SK-N-MC (cell line): ENCODE measurements at regions not wholly inside any gene's neighbourhood (a gene's known extent, or its start where the extent isn't known, plus 50 kb on each side); places are given as distances from the start of the nearest gene placed in this dataset.

ENCODE experiments used
- EZH2 ChIP-seq: fragments of 200-600 bp; sonication (generic); IDR thresholded peaks from one replicate; pipeline ENCODE4 v1.6.1; 2017; ENCODE audit warnings: antibody characterized with exemption
- FOXP2 ChIP-seq: optimal IDR thresholded peaks from 2 replicates; pipeline ENCODE3; 2011; ENCODE audit warnings: mild to moderate bottlenecking, moderate library complexity; ENCODE audit not compliant: insufficient read depth; ENCODE audit errors: extremely low read length, control extremely low read depth
- POLR2AphosphoS5 ChIP-seq: IDR thresholded peaks from 2 replicates; pipeline ENCODE4 v1.6.1; 2012; ENCODE audit warnings: mild to moderate bottlenecking, low read depth, low read length, borderline replicate concordance

DNA sequence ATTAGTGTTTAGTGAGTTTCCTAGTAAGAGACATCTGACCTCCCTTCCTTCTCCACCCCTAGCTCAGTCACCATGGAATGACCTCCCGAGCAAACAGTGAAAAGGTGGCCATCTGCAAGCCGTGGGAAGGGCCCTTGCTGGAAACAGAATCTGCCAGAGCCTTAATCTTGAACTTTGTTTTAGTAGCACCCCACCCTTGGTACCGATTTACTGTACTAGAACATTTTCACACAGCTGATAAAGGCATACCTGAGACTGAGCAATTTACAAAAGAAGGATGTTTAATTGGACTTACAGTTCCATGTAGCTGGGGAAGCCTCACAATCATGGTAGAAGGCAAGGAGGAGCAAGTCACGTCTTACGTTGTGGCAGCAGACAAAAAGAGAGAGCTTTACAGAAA lies 655.8 kb downstream of the TSN start:
- TF ChIP-seq POLR2AphosphoS5 (no peak), EZH2 (no peak), FOXP2 (no peak)
